ENCODE measurements at regions not wholly inside any gene's neighbourhood (a gene's known extent, or its start where the extent isn't known, plus 50 kb on each side); places are given as distances from the start of the nearest gene placed in this dataset.
"Not testable (repeated sequence)": the region's sequence is repeated elsewhere in the genome, so short reads cannot be mapped to it uniquely, and the experiment has no call there.

- H3K4me1 ChIP-seq (ENCODE audit: low read depth): no peaks in the 10 kb centered on the region
- no peaks in the 10 kb centered on the region for H3K36me3 ChIP-seq (ENCODE audit: low read depth)
- TF ChIP-seq, protein P1, sequence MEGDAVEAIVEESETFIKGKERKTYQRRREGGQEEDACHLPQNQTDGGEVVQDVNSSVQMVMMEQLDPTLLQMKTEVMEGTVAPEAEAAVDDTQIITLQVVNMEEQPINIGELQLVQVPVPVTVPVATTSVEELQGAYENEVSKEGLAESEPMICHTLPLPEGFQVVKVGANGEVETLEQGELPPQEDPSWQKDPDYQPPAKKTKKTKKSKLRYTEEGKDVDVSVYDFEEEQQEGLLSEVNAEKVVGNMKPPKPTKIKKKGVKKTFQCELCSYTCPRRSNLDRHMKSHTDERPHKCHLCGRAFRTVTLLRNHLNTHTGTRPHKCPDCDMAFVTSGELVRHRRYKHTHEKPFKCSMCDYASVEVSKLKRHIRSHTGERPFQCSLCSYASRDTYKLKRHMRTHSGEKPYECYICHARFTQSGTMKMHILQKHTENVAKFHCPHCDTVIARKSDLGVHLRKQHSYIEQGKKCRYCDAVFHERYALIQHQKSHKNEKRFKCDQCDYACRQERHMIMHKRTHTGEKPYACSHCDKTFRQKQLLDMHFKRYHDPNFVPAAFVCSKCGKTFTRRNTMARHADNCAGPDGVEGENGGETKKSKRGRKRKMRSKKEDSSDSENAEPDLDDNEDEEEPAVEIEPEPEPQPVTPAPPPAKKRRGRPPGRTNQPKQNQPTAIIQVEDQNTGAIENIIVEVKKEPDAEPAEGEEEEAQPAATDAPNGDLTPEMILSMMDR (IDR thresholded peaks at IDR 0.05): no peak
- H3K4me3 ChIP-seq: no peak overlapping the region
- H3K9me3 ChIP-seq: peaks cover 11% of the 10 kb centered on the region
- no peak for DNase-seq
- no peak for ATAC-seq
- intact Hi-C loops (cut with DNase I, micrococcal nuclease): no loop called here
These were observed 91.9 kb upstream of the CEP78 start for GRCh38 chr9:78144008-78144381.

GRCh38 chr9:78143281-78144007 lies 92.4 kb upstream of the CEP78 start:
- intact Hi-C loops (cut with DNase I, micrococcal nuclease): no loop called here
- TF ChIP-seq, protein P1 (IDR thresholded peaks at IDR 0.05): no peak
- Histone ChIP-seq H3K4me1 (ENCODE audit: low read depth) (no peaks in the 10 kb centered on the region), H3K9me3 (peaks cover 11% of the 10 kb centered on the region), H3K36me3 (ENCODE audit: low read depth) (no peaks in the 10 kb centered on the region), H3K4me3 (no peak overlapping the region)
- no peak for DNase-seq
- no peak for ATAC-seq

- H3K4me3 ChIP-seq; H3K4me1 ChIP-seq (ENCODE audit: low read depth); intact Hi-C loops (cut with DNase I, micrococcal nuclease); H3K36me3 ChIP-seq (ENCODE audit: low read depth); ATAC-seq; DNase-seq: not testable (repeated sequence)
- H3K9me3 ChIP-seq: peaks cover 11% of the 10 kb centered on the region
These were observed 93.6 kb upstream of the CEP78 start for GRCh38 chr9:78142264-78142663.

DNA sequence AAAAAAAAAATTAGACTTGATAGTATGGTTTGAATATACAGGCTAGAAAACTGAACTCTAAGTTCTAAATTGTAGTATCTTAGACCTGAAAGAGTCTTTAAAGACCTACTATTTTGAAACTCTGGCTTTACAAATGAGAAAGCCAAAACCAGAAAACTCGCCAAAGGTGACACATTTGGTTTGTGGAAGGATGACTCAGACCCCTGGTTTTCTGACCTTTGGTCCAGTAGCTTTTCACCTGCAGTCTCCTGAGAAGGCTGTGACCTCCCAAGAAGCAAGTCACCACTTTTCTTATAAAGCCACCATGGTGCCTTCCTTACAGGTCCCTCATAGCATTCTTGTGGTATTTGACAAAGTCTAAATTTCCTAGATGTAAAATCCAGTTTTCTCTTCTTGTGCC lies 102.1 kb upstream of the CEP78 start:
- Histone ChIP-seq H3K4me3 (no peak overlapping the region), H3K36me3 (ENCODE audit: low read depth) (no peaks in the 10 kb centered on the region), H3K4me1 (ENCODE audit: low read depth) (no peaks in the 10 kb centered on the region), H3K9me3 (no peaks in the 10 kb centered on the region)
- no peak for ATAC-seq
- intact Hi-C loops (cut with DNase I, micrococcal nuclease): no loop called here
- DNase-seq: no peak
- TF ChIP-seq, protein P1 (IDR thresholded peaks at IDR 0.05): no peak

DNA sequence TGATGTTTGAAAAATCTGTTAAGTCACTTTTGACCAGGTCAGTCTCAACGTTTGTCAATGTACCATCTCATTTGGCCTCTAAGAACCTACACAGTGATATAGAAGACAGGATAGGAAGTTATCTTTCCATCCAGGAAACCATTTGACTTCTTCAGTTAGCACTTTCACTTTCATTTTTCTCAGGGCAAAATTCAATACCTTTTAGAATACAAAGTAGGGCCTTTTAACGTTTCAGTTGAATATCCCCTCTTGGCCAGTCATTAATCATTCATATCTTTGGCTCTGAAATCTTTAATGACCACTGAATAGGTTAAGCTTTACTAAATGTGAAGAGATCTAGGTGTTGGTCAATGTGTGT lies 101.1 kb upstream of the GNAQ start:
- intact Hi-C loops (cut with DNase I, micrococcal nuclease): no loop called here
- H3K4me1 ChIP-seq (ENCODE audit: low read depth): no peaks in the 10 kb centered on the region
- TF ChIP-seq, protein P1 (IDR thresholded peaks at IDR 0.05): no peak
- H3K4me3 ChIP-seq: no peak overlapping the region
- H3K36me3 ChIP-seq (ENCODE audit: low read depth): no peaks in the 10 kb centered on the region
- no peaks in the 10 kb centered on the region for H3K9me3 ChIP-seq
- DNase-seq: no peak
- ATAC-seq: peak; percentile 55

DNA sequence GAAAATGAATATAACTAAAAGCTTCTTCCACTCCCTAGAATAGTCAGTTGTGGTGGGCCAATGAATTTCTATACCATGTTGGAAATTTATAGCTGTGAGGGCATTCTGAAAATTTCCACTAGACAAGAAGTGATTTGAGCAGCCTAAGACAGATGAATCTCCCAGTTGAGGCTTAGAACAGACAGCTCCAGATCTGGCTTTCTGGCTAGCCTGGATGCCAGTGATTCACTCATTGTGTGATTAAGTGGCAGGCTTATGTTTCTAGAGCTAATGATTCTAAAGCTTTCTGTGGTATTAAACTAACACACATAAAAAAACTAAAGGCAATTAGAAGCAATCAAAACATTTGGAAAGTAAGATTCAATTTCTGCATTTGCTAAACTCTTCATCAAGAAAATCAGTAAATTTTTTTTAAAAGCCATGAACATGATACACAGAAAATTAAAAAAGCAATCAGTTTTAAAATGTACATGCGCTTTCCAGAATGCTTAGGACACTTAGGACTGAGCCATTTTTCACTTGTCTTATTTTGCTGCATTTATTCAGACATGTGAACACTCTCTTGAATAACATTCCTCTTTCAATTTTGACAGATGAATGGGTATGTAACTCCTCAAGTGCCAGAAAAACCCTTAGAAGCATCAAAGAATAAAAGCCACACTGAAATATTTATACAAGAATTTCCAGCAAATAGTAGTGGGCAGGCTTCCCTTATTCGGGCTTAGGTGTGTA lies 100.5 kb upstream of the GNAQ start:
- TF ChIP-seq, protein P1 (IDR thresholded peaks at IDR 0.05): no peak
- intact Hi-C loops (cut with DNase I, micrococcal nuclease): no loop called here
- no peak for DNase-seq
- no peak for ATAC-seq
- H3K36me3 ChIP-seq (ENCODE audit: low read depth): no peaks in the 10 kb centered on the region
- H3K4me3 ChIP-seq: no peak overlapping the region
- no peaks in the 10 kb centered on the region for H3K4me1 ChIP-seq (ENCODE audit: low read depth)
- no peaks in the 10 kb centered on the region for H3K9me3 ChIP-seq

All from mucosa of descending colon (tissue), 3 donors.